Transverse colon (tissue), 4 donors: ENCODE measurements at regions not wholly inside any gene's neighbourhood (a gene's known extent, or its start where the extent isn't known, plus 50 kb on each side); places are given as distances from the start of the nearest gene placed in this dataset.

ENCODE experiments used
- CTCF ChIP-seq, 5 experiments: fragments of 200-600 bp in 3 of 5; fragments of 450-650 bp in 2 of 5; sonication (generic) in 3 of 5; IDR thresholded peaks; 1 replicate in 2 of 5; 2 replicates in 3 of 5; pipeline ENCODE4 v1.5.1; 2016 to 2017; ENCODE audit warnings: antibody characterized with exemption in 5 of 5, inconsistent platforms in 3 of 5, mild to moderate bottlenecking in 2 of 5, moderate library complexity in 1 of 5
- POLR2AphosphoS5 ChIP-seq, 3 donors: sonication (generic); formaldehyde crosslinking; IDR thresholded peaks; one replicate each; pipeline ENCODE4 v1.6.1; 2016; ENCODE audit warnings: antibody characterized with exemption in 3 of 3

GRCh38 chr9:117916291-117916690 lies 212.1 kb downstream of the TLR4 start:
- no peak for TF ChIP-seq CTCF (IDR thresholded peaks at IDR 0.05)
- TF ChIP-seq POLR2AphosphoS5 (IDR thresholded peaks at IDR 0.05), result no peak
